HL-60 (cell line): ENCODE measurements at regions not wholly inside any gene's neighbourhood (a gene's known extent, or its start where the extent isn't known, plus 50 kb on each side); places are given as distances from the start of the nearest gene placed in this dataset.

ENCODE experiments used
- DNase-seq, 2 experiments: peaks; one replicate each; pipeline ENCODE4 v3.0.0-alpha.2; 2010 to 2020; ENCODE audit warnings: low read depth in 1 of 2, low spot score in 1 of 2
- H3K27ac ChIP-seq: fragments of 250-450 bp; sonication (Bioruptor Pico); replicated peaks from 2 replicates; pipeline ENCODE4 v1.5.1; 2020; ENCODE audit warnings: mild to moderate bottlenecking, moderate library complexity
- H3K27me3 ChIP-seq: fragments of 250-450 bp; sonication (Bioruptor Pico); 2 replicates; pipeline ENCODE4 v1.5.1; 2021; ENCODE audit warnings: mild to moderate bottlenecking, moderate library complexity; ENCODE audit not compliant: insufficient read depth, poor library complexity, severe bottlenecking
- H3K4me3 ChIP-seq: replicated peaks from 2 replicates; pipeline ENCODE4 v1.5.1; 2011; ENCODE audit warnings: mild to moderate bottlenecking, control low read depth, low read length; ENCODE audit not compliant: insufficient read depth
- GABPA ChIP-seq: IDR thresholded peaks from 2 replicates; pipeline ENCODE4 v1.6.1; 2012; ENCODE audit warnings: low read depth
- POLR2AphosphoS5 ChIP-seq: IDR thresholded peaks from 2 replicates; pipeline ENCODE4 v1.6.1; 2012; ENCODE audit warnings: low read depth
- SPI1 ChIP-seq: IDR thresholded peaks from 2 replicates; pipeline ENCODE4 v1.6.1; 2012; ENCODE audit warnings: low read depth, mild to moderate bottlenecking, borderline replicate concordance
- TF ChIP-seq, protein P1 (sequence below): IDR thresholded peaks from 2 replicates; pipeline ENCODE4 v1.6.1; 2012; ENCODE audit warnings: low read depth; ENCODE audit not compliant: insufficient replicate concordance
- TF ChIP-seq, protein P2 (sequence below): IDR thresholded peaks from one replicate; pipeline ENCODE4 v1.5.1; 2011; ENCODE audit warnings: low read length, control low read depth, inconsistent platforms; ENCODE audit not compliant: insufficient read depth

DNA sequence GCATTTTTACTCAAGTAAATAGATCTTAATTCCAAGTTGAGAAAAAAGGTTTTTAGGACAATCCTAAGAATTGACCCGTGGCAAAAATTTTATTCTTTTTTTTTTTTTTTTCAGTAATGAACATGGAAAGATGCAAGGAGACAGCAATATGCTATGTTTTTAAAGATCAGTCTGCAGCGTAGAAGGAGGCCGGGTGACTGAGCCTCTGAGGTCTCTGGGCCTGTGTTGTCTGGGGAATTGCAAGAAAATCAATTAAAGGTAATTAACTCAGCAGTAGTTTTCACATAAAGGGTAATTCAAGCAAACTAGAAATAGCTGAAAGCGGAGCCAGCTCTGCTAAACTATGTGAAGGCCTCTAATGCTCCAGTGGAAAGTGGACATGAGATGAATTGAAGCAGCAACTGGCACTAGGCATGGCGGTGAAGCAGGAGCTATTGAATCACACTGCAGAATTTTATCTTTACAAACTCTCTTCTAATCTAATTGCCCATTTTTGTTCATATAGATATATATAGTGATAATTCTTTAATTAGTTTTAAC is 285.2 kb upstream of the ITGA1 start:
- DNase-seq = no peak
- TF ChIP-seq GABPA = no peak
- TF ChIP-seq, protein P1, sequence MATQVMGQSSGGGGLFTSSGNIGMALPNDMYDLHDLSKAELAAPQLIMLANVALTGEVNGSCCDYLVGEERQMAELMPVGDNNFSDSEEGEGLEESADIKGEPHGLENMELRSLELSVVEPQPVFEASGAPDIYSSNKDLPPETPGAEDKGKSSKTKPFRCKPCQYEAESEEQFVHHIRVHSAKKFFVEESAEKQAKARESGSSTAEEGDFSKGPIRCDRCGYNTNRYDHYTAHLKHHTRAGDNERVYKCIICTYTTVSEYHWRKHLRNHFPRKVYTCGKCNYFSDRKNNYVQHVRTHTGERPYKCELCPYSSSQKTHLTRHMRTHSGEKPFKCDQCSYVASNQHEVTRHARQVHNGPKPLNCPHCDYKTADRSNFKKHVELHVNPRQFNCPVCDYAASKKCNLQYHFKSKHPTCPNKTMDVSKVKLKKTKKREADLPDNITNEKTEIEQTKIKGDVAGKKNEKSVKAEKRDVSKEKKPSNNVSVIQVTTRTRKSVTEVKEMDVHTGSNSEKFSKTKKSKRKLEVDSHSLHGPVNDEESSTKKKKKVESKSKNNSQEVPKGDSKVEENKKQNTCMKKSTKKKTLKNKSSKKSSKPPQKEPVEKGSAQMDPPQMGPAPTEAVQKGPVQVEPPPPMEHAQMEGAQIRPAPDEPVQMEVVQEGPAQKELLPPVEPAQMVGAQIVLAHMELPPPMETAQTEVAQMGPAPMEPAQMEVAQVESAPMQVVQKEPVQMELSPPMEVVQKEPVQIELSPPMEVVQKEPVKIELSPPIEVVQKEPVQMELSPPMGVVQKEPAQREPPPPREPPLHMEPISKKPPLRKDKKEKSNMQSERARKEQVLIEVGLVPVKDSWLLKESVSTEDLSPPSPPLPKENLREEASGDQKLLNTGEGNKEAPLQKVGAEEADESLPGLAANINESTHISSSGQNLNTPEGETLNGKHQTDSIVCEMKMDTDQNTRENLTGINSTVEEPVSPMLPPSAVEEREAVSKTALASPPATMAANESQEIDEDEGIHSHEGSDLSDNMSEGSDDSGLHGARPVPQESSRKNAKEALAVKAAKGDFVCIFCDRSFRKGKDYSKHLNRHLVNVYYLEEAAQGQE = no peak
- TF ChIP-seq, protein P2, sequence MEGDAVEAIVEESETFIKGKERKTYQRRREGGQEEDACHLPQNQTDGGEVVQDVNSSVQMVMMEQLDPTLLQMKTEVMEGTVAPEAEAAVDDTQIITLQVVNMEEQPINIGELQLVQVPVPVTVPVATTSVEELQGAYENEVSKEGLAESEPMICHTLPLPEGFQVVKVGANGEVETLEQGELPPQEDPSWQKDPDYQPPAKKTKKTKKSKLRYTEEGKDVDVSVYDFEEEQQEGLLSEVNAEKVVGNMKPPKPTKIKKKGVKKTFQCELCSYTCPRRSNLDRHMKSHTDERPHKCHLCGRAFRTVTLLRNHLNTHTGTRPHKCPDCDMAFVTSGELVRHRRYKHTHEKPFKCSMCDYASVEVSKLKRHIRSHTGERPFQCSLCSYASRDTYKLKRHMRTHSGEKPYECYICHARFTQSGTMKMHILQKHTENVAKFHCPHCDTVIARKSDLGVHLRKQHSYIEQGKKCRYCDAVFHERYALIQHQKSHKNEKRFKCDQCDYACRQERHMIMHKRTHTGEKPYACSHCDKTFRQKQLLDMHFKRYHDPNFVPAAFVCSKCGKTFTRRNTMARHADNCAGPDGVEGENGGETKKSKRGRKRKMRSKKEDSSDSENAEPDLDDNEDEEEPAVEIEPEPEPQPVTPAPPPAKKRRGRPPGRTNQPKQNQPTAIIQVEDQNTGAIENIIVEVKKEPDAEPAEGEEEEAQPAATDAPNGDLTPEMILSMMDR = no peak
- TF ChIP-seq SPI1 = no peak
- H3K4me3 ChIP-seq = no peak overlapping the region
- H3K27me3 ChIP-seq = peaks cover 5% of the 10 kb centered on the region
- no peak overlapping the region for H3K27ac ChIP-seq

DNA sequence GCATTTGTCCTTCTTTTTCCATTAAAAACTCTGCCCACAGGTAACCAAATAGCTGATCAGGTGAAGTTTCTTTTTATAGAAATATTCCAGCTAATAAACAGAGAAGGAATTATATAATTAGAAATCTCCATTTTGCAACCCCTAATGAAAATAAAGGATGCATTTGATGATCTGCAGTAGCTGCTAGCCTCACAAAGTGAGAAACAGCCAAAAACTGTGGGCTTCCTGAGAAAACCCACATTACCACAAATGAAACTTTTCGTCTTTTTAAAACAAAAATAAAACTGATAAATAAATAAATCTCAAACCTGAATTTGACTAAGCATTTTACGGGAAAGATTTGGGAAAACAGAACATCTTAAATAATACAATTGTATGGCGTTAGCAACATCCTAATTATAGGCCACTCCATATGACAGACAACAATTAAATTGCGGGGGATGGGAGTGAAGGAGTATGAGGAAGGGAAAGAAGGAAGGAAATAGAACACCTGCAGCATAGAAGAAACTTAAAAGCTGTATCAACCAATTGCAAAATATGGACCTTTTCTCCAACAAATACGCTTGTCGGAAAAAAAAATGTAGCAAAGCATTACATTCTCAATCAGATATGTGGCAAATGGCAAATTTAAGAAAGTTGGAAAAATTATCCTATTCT is 283.0 kb upstream of the ITGA1 start:
- peaks cover 5% of the 10 kb centered on the region for H3K27me3 ChIP-seq
- no peak overlapping the region for H3K27ac ChIP-seq
- no peak overlapping the region for H3K4me3 ChIP-seq
- no peak for DNase-seq
- TF ChIP-seq, protein P2 = no peak
- TF ChIP-seq, protein P1 = no peak

DNA sequence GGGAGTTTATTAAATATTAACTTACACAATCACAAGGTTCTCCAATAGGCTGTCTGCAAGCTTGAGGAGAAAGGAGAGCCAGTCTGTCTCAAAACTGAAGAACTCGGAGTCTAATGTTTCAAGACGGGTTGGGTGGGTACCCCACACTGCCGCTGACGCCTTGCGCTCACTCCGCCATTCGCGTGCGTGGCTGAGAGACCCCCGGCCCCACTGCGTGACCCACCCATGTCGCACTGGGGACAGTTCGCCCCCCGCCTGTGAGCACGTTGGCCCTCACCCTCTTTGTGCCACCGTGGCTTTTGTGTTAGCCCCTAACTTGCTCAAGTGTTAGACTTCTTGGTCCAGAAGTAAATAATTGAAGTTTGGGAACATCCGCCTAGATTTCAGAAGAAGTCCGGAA is 270.0 kb upstream of the ITGA1 start:
- no peak for DNase-seq
- H3K27me3 ChIP-seq = no peaks in the 10 kb centered on the region
- TF ChIP-seq, protein P1 = no peak
- TF ChIP-seq, protein P2 = no peak
- no peak for TF ChIP-seq SPI1
- no peak for TF ChIP-seq POLR2AphosphoS5
- no peak overlapping the region for H3K27ac ChIP-seq
- H3K4me3 ChIP-seq = no peak overlapping the region
